Cardiac muscle cell (in vitro differentiated cells and primary cell): ENCODE measurements at regions not wholly inside any gene's neighbourhood (a gene's known extent, or its start where the extent isn't known, plus 50 kb on each side); places are given as distances from the start of the nearest gene placed in this dataset.
A peak's percentile ranks its signal among the peaks of the same experiment; 100 is the strongest.

ENCODE experiments used
- DNase-seq, 2 donors: peaks; one replicate each; pipeline versions ENCODE4 v3.0.0 to v3.0.0-alpha.2; 2010 to 2017; ENCODE audit warnings: low read depth in 1 of 2, low spot score in 1 of 2
- H3K27ac ChIP-seq: fragments of 200-600 bp; sonication (generic); 2 replicates; pipeline ENCODE4 v1.5.1; 2016
- H3K27me3 ChIP-seq: fragments of 200-600 bp; sonication (generic); 2 replicates; pipeline ENCODE4 v1.6.0; 2016; ENCODE audit warnings: control low read depth
- H3K36me3 ChIP-seq: fragments of 200-600 bp; sonication (generic); 2 replicates; pipeline ENCODE4 v1.5.1; 2016; ENCODE audit warnings: control low read depth
- H3K4me1 ChIP-seq: fragments of 200-600 bp; sonication (generic); 2 replicates; pipeline ENCODE4 v1.8.1; 2017; ENCODE audit warnings: low read depth, mild to moderate bottlenecking, mixed run types
- H3K4me3 ChIP-seq: fragments of 200-600 bp; sonication (generic); 2 replicates; pipeline ENCODE4 v1.5.1; 2016; ENCODE audit warnings: mild to moderate bottlenecking
- H3K9me3 ChIP-seq: fragments of 200-600 bp; sonication (generic); 2 replicates; pipeline ENCODE4 v1.5.1; 2017; ENCODE audit warnings: low read depth, mild to moderate bottlenecking, control low read depth
- CTCF ChIP-seq: IDR thresholded peaks from 2 replicates; pipeline ENCODE4 v1.5.1; 2012; ENCODE audit warnings: low read depth, mild to moderate bottlenecking, low read length

GRCh38 chr6:1082285-1082935 lies 229.5 kb upstream of the FOXQ1 start:
- no peak overlapping the region for H3K4me3 ChIP-seq
- H3K27me3 ChIP-seq, result no peaks in the 10 kb centered on the region
- peaks cover 15% of the 10 kb centered on the region for H3K4me1 ChIP-seq
- peak in 1 of 2 donors; percentile 48 for DNase-seq
- no peak overlapping the region for H3K27ac ChIP-seq
- no peaks in the 10 kb centered on the region for H3K9me3 ChIP-seq
- no peak for TF ChIP-seq CTCF
- H3K36me3 ChIP-seq, result no peaks in the 10 kb centered on the region

GRCh38 chr6:1081551-1082284 lies 230.2 kb upstream of the FOXQ1 start:
- DNase-seq, result peak in 1 of 2 donors; percentile 65
- no peaks in the 10 kb centered on the region for H3K27me3 ChIP-seq
- peaks cover 15% of the 10 kb centered on the region for H3K4me1 ChIP-seq
- H3K9me3 ChIP-seq, result no peaks in the 10 kb centered on the region
- H3K36me3 ChIP-seq, result no peaks in the 10 kb centered on the region
- no peak for TF ChIP-seq CTCF
- H3K4me3 ChIP-seq, result no peak overlapping the region
- no peak overlapping the region for H3K27ac ChIP-seq

- H3K36me3 ChIP-seq, result no peaks in the 10 kb centered on the region
- no peaks in the 10 kb centered on the region for H3K27me3 ChIP-seq
- no peak overlapping the region for H3K4me3 ChIP-seq
- H3K9me3 ChIP-seq, result no peaks in the 10 kb centered on the region
- DNase-seq, result no peak
- no peak for TF ChIP-seq CTCF
- peaks cover 18% of the 10 kb centered on the region for H3K4me1 ChIP-seq
- H3K27ac ChIP-seq, result no peak overlapping the region
Measured at GRCh38 chr6:1080453-1081337, 231.2 kb upstream of the FOXQ1 start.

GRCh38 chr6:1079525-1079924 lies 232.4 kb upstream of the FOXQ1 start:
- Histone ChIP-seq H3K9me3 (no peaks in the 10 kb centered on the region), H3K27me3 (no peaks in the 10 kb centered on the region), H3K27ac (no peak overlapping the region), H3K36me3 (no peaks in the 10 kb centered on the region), H3K4me1 (peaks cover 18% of the 10 kb centered on the region), H3K4me3 (no peak overlapping the region)
- TF ChIP-seq CTCF, result no peak
- DNase-seq, result peak in 1 of 2 donors; percentile 42

GRCh38 chr6:1077478-1078416 lies 234.2 kb upstream of the FOXQ1 start:
- H3K27me3 ChIP-seq, result no peaks in the 10 kb centered on the region

More at GRCh38 chr6:1077478-1078416, 234.2 kb upstream of the FOXQ1 start:
- no peak for TF ChIP-seq CTCF
- Histone ChIP-seq H3K9me3 (no peaks in the 10 kb centered on the region), H3K27ac (peak overlapping the region; percentile 15), H3K4me3 (no peak overlapping the region), H3K4me1 (peaks cover 18% of the 10 kb centered on the region), H3K36me3 (no peaks in the 10 kb centered on the region)
- DNase-seq, result no peak
